GM21526 (cell line): ENCODE measurements at regions not wholly inside any gene's neighbourhood (a gene's known extent, or its start where the extent isn't known, plus 50 kb on each side); places are given as distances from the start of the nearest gene placed in this dataset.

Experiments
- ATAC-seq: cut with Tn5 transposase; IDR thresholded peaks from one replicate; pipeline ENCODE4 v1.9.1; 2021; ENCODE audit warnings: moderate library complexity; ENCODE audit not compliant: unreplicated experiment, low FRiP score

DNA sequence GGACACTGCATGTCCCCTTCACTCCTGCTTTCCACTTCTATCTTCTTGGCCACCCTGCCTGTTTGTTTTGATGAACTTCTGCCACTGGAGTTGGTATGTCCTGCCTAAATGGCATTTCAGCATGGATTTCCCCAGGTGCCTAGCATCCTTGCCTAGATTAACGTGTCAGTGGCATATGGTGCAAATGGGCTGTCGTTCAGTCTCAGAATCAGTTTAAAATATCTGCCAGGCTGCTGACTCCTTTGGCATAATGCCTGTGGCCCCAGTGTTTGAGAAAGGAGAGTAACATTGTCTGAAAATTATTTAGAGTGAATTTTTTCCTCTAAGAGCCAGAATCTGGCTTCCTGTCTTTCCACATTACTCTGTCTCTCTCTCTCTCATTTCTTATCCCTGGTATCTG lies 64.9 kb upstream of the BARHL2 start:
- ATAC-seq: no peak

DNA sequence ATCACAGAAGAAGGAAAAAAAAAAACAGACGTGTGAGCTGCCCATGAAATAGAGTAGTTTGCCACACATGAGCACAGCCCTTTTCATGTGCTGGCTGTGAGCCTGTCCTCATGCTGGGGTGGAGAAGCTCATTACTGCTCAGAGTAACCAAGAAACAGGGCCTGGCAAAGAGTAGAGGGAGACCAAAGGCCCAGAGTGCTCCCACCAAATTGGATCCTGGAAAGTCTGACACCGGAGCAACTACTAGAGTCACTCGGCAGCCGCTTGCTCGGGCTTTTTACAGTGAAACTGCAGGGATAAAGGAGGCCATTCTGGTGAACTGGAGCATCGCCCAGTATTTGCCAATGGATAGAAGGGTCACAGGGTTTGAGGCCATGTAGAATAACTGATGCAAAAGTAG lies 64.4 kb upstream of the BARHL2 start:
- ATAC-seq: no peak

GRCh38 chr1:90780981-90781380 lies 63.9 kb upstream of the BARHL2 start:
- ATAC-seq: no peak

DNA sequence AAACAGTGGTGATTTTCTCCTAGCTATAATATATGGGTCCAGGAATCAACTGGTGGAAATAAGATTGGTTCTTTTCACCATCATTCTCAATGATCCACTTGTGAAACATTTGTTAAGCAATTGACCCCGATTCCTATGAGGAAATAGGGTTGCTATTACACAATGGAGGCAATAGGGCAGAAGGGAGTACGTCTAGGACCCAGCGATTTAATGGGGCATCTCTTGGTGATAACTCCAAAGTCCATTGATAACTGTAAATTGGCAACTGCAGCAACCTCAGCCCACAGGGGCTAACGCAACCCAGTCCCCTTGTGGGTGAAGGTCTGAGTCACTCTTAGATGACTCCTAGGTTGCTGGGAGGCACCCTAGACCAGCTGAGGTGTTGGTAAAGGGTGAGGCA lies 62.5 kb upstream of the BARHL2 start:
- ATAC-seq: no peak

- ATAC-seq: no peak
Measured at GRCh38 chr1:90778486-90778885, 61.4 kb upstream of the BARHL2 start.

- no peak for ATAC-seq
Measured at GRCh38 chr1:90773812-90774211, 56.7 kb upstream of the BARHL2 start.

DNA sequence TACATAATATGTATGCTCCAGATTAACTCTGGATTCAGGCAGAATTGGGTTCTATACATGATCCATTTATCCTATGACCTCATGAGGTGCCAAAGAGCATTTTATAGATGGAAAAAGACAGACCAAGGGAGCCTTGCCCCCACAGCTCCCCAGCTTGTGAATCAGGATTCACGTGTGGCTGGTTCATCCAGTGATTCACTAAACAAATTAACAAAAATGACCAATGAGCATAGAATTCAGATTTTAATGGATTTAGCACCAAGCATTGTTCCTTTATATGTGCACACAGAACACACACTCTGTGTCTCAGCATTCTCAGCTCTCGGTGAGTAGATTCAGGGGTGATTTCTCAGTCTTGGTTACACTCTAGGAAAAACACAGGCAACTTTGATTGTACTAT lies 51.7 kb upstream of the BARHL2 start:
- ATAC-seq: no peak

GRCh38 chr1:90768098-90768497 lies 51.0 kb upstream of the BARHL2 start:
- ATAC-seq: no peak
